Upper lobe of left lung (tissue), 4 donors: ENCODE measurements at regions not wholly inside any gene's neighbourhood (a gene's known extent, or its start where the extent isn't known, plus 50 kb on each side); places are given as distances from the start of the nearest gene placed in this dataset.

Source experiments
- CTCF ChIP-seq, 6 experiments: fragments of 450-650 bp in 4 of 6; fragments of 200-600 bp in 2 of 6; sonication (generic) in 2 of 6; IDR thresholded peaks; one replicate each; pipeline ENCODE4 v1.5.1; 2016 to 2019; ENCODE audit warnings: antibody characterized with exemption in 6 of 6
- EP300 ChIP-seq, 4 donors: sonication (generic); formaldehyde crosslinking; IDR thresholded peaks; one replicate each; pipeline ENCODE4 v1.5.1; 2017; ENCODE audit warnings: antibody characterized with exemption in 4 of 4, control low read depth in 2 of 4
- POLR2A ChIP-seq, 4 donors: fragments of 450-650 bp; IDR thresholded peaks; one replicate each; pipeline ENCODE4 v1.5.1; 2016 to 2017; ENCODE audit warnings: antibody characterized with exemption in 4 of 4, mild to moderate bottlenecking in 2 of 4
- POLR2AphosphoS5 ChIP-seq, 2 donors: sonication (generic); formaldehyde crosslinking; IDR thresholded peaks; one replicate each; pipeline ENCODE4 v1.5.1; 2017; ENCODE audit warnings: antibody characterized with exemption in 2 of 2

- TF ChIP-seq POLR2A (IDR thresholded peaks at IDR 0.05), result no peak
- no peak for TF ChIP-seq CTCF (IDR thresholded peaks at IDR 0.05)
- no peak for TF ChIP-seq POLR2AphosphoS5 (IDR thresholded peaks at IDR 0.05)
- TF ChIP-seq EP300 (IDR thresholded peaks at IDR 0.05), result no peak
These were observed 79.0 kb upstream of the HAAO start for GRCh38 chr2:42871372-42871771.
